H1 (cell line): ENCODE measurements at regions not wholly inside any gene's neighbourhood (a gene's known extent, or its start where the extent isn't known, plus 50 kb on each side); places are given as distances from the start of the nearest gene placed in this dataset.

Experiments
- CTCF ChIA-PET: fragments of 300-600 bp; sonication (Branson Sonifier 250); formaldehyde crosslinking; loops from one replicate; lab custom pipeline; 2021; ENCODE audit not compliant: partially characterized antibody; lab: Charles Lee
- POLR2A ChIA-PET: fragments of 300-600 bp; sonication (Branson Sonifier 250); formaldehyde crosslinking; loops from one replicate; lab custom pipeline; 2021; ENCODE audit warnings: inconsistent platforms; ENCODE audit not compliant: partially characterized antibody; lab: Charles Lee
- DNase-seq, 2 experiments: peaks; one replicate each; pipeline versions ENCODE4 v3.0.0 to v3.0.0-alpha.2; 2010 to 2022; ENCODE audit warnings: low spot score in 2 of 2, low read depth in 1 of 2, mixed read lengths in 1 of 2
- FAIRE-seq: peaks from 2 replicates; lab custom pipeline; 2011; peaks lifted over from hg19 to GRCh38; lab: Jason Lieb, UNC
- H2AFZ ChIP-seq: 2 replicates; pipeline ENCODE4 v1.8.1; 2012; ENCODE audit warnings: low read length, inconsistent platforms
- H2AK5ac ChIP-seq: 2 replicates; pipeline ENCODE4 v1.6.1; 2013; ENCODE audit warnings: low read depth, low read length
- H2BK120ac ChIP-seq: replicated peaks from 2 replicates; pipeline ENCODE3; 2013; ENCODE audit warnings: low read depth, low read length, inconsistent platforms
- H2BK12ac ChIP-seq: 2 replicates; pipeline ENCODE4 v1.6.1; 2013; ENCODE audit warnings: low read depth, low read length
- H2BK15ac ChIP-seq: 2 replicates; pipeline ENCODE4 v1.6.1; 2013; ENCODE audit warnings: low read length
- H2BK20ac ChIP-seq: 2 replicates; pipeline ENCODE4 v1.6.1; 2013; ENCODE audit warnings: low read length
- H2BK5ac ChIP-seq: 2 replicates; pipeline ENCODE4 v1.6.1; 2013; ENCODE audit warnings: low read depth, low read length
- H3K14ac ChIP-seq: 2 replicates; pipeline ENCODE4 v1.6.1; 2013; ENCODE audit warnings: inconsistent platforms; ENCODE audit not compliant: insufficient read length
- H3K18ac ChIP-seq: 2 replicates; pipeline ENCODE4 v1.6.1; 2013; ENCODE audit warnings: low read length; ENCODE audit errors: extremely low read depth
- H3K23ac ChIP-seq: 2 replicates; pipeline ENCODE4 v1.6.1; 2013; ENCODE audit warnings: inconsistent platforms; ENCODE audit not compliant: insufficient read length
- H3K23me2 ChIP-seq: 2 replicates; pipeline ENCODE4 v1.6.1; 2013; ENCODE audit warnings: low read depth, low read length
- H3K27ac ChIP-seq: 2 replicates; pipeline ENCODE4 v1.6.1; 2011; ENCODE audit warnings: low read depth, low read length, inconsistent platforms
- H3K27me3 ChIP-seq, 4 experiments: replicated peaks in 1 of 4; 1 replicate in 1 of 4; 2 replicates in 3 of 4; pipeline versions ENCODE4 v1.6.1 to v1.8.1; 2011 to 2013; ENCODE audit warnings: low read length in 3 of 4, mild to moderate bottlenecking in 3 of 4, inconsistent platforms in 2 of 4, mixed read lengths in 2 of 4, moderate library complexity in 1 of 4; ENCODE audit not compliant: control insufficient read depth in 3 of 4, insufficient read depth in 3 of 4; ENCODE audit errors: extremely low read depth in 1 of 4
- H3K36me3 ChIP-seq, 4 experiments: 2 replicates each; pipeline versions ENCODE4 v1.6.1 to v1.8.1; 2011 to 2013; ENCODE audit warnings: mild to moderate bottlenecking in 4 of 4, low read length in 3 of 4, moderate library complexity in 2 of 4, control low read depth in 1 of 4, inconsistent platforms in 1 of 4; ENCODE audit not compliant: insufficient read depth in 4 of 4, control insufficient read depth in 2 of 4
- H3K4ac ChIP-seq: replicated peaks from 2 replicates; pipeline ENCODE3; 2013; ENCODE audit warnings: low read length, low read depth, mixed read lengths, inconsistent platforms; ENCODE audit not compliant: insufficient read length
- H3K4me1 ChIP-seq, 4 experiments: replicated peaks in 1 of 4; 1 replicate in 1 of 4; 2 replicates in 3 of 4; pipeline versions ENCODE4 v1.6.1 to v1.8.1; 2011 to 2013; ENCODE audit warnings: low read length in 3 of 4, inconsistent platforms in 2 of 4, mixed read lengths in 1 of 4; ENCODE audit not compliant: insufficient read depth in 4 of 4, control insufficient read depth in 3 of 4
- H3K4me2 ChIP-seq, 2 experiments: 2 replicates each; pipeline versions ENCODE4 v1.6.1 to v1.8.1; 2011 to 2013; ENCODE audit warnings: low read depth in 2 of 2, low read length in 2 of 2, control low read depth in 1 of 2, inconsistent platforms in 1 of 2, mild to moderate bottlenecking in 1 of 2; ENCODE audit not compliant: insufficient read depth in 1 of 2
- H3K4me3 ChIP-seq, 4 experiments: fragments of 200-600, 300-600 bp in 1 of 4; sonication (generic), shearing (Covaris generic), sonication (Bioruptor Twin) in 1 of 4; 2 replicates each; pipeline versions ENCODE4 v1.5.1 to v1.8.1; 2011 to 2016; ENCODE audit warnings: low read length in 4 of 4, low read depth in 3 of 4, control low read depth in 2 of 4, inconsistent platforms in 2 of 4, mild to moderate bottlenecking in 2 of 4, mixed read lengths in 1 of 4, moderate library complexity in 1 of 4; ENCODE audit not compliant: insufficient read depth in 2 of 4; ENCODE audit errors: extremely low read depth in 1 of 4
- H3K56ac ChIP-seq: replicated peaks from 2 replicates; pipeline ENCODE3; 2013; ENCODE audit warnings: low read depth, mild to moderate bottlenecking, mixed read lengths, low read length, inconsistent platforms; ENCODE audit not compliant: insufficient read length
- H3K79me1 ChIP-seq: 2 replicates; pipeline ENCODE4 v1.6.1; 2013; ENCODE audit warnings: low read depth, low read length, control low read depth
- H3K79me2 ChIP-seq, 2 experiments: 2 replicates each; pipeline versions ENCODE4 v1.6.1 to v1.8.1; 2012 to 2013; ENCODE audit warnings: low read length in 2 of 2, mild to moderate bottlenecking in 2 of 2, inconsistent platforms in 1 of 2; ENCODE audit not compliant: insufficient read depth in 2 of 2, control insufficient read depth in 1 of 2
- H3K9ac ChIP-seq, 4 experiments: replicated peaks in 1 of 4; 1 replicate in 1 of 4; 2 replicates in 3 of 4; pipeline versions ENCODE4 v1.6.1 to v1.8.1; 2011 to 2013; ENCODE audit warnings: low read depth in 3 of 4, low read length in 3 of 4, control low read depth in 2 of 4, mild to moderate bottlenecking in 2 of 4, moderate library complexity in 2 of 4, inconsistent platforms in 1 of 4; ENCODE audit errors: extremely low read depth in 1 of 4
- H3K9me3 ChIP-seq, 2 experiments: 2 replicates each; pipeline versions ENCODE4 v1.6.1 to v1.8.1; 2012 to 2013; ENCODE audit warnings: mild to moderate bottlenecking in 2 of 2, moderate library complexity in 2 of 2, control low read depth in 1 of 2, inconsistent platforms in 1 of 2, low read depth in 1 of 2, low read length in 1 of 2, mixed read lengths in 1 of 2; ENCODE audit not compliant: insufficient read depth in 2 of 2
- H4K20me1 ChIP-seq, 2 experiments: replicated peaks in 1 of 2; 2 replicates each; pipeline versions ENCODE3 to v1.8.1; 2011 to 2013; ENCODE audit warnings: inconsistent platforms in 2 of 2, low read length in 2 of 2, mild to moderate bottlenecking in 1 of 2; ENCODE audit not compliant: insufficient read depth in 2 of 2, control insufficient read depth in 1 of 2
- H4K5ac ChIP-seq: 2 replicates; pipeline ENCODE4 v1.6.1; 2013; ENCODE audit warnings: low read length, low read depth, mixed read lengths, inconsistent platforms; ENCODE audit not compliant: insufficient read length
- H4K8ac ChIP-seq: 2 replicates; pipeline ENCODE4 v1.8.0; 2013; ENCODE audit warnings: mild to moderate bottlenecking, moderate library complexity, low read length, inconsistent platforms; ENCODE audit not compliant: insufficient read depth; ENCODE audit errors: extremely low read depth
- H4K91ac ChIP-seq: replicated peaks from 2 replicates; pipeline ENCODE3; 2013; ENCODE audit warnings: low read length, mixed read lengths, inconsistent platforms; ENCODE audit not compliant: insufficient read length
- CBX5 ChIP-seq: fragments of 300-800, 300-1000 bp; sonication (generic); IDR thresholded peaks from 2 replicates; pipeline ENCODE4 v1.7.1; 2016; ENCODE audit warnings: antibody characterized with exemption, low read length, low read depth
- FOSL1 ChIP-seq: IDR thresholded peaks from 2 replicates; pipeline ENCODE4 v1.6.1; 2011; ENCODE audit warnings: mild to moderate bottlenecking, low read depth, low read length, moderate library complexity; ENCODE audit not compliant: insufficient read depth
- GTF2F1 ChIP-seq: IDR thresholded peaks from 2 replicates; pipeline ENCODE4 v1.6.1; 2012; ENCODE audit warnings: low read depth, low read length, improper control_type of control experiment, borderline replicate concordance
- KDM4A ChIP-seq: IDR thresholded peaks from one replicate; pipeline ENCODE4 v1.7.1; 2012; ENCODE audit warnings: low read depth, mild to moderate bottlenecking, moderate library complexity, low read length, inconsistent platforms; ENCODE audit not compliant: severe bottlenecking
- PHF8 ChIP-seq: fragments of 200-600 bp; sonication (generic); conservative IDR thresholded peaks from 2 replicates; pipeline ENCODE4 v1.7.1; 2012; ENCODE audit warnings: low read depth, mild to moderate bottlenecking, inconsistent platforms, low read length, moderate library complexity
- RAD21 ChIP-seq, 2 experiments: IDR thresholded peaks in 1 of 2; conservative IDR thresholded peaks in 1 of 2; 2 replicates each; pipeline ENCODE4 v1.6.1; 2011; ENCODE audit warnings: low read depth in 2 of 2, low read length in 2 of 2, improper control_type of control experiment in 1 of 2, inconsistent platforms in 1 of 2, mild to moderate bottlenecking in 1 of 2, moderate library complexity in 1 of 2
- RBBP5 ChIP-seq: IDR thresholded peaks from 2 replicates; pipeline ENCODE4 v1.7.1; 2012; ENCODE audit warnings: low read depth, mild to moderate bottlenecking, inconsistent platforms, low read length, moderate library complexity, borderline replicate concordance
- RFX5 ChIP-seq: IDR thresholded peaks from 2 replicates; pipeline ENCODE4 v1.6.1; 2011; ENCODE audit warnings: low read depth, low read length, improper control_type of control experiment, borderline replicate concordance
- RXRA ChIP-seq: IDR thresholded peaks from 2 replicates; pipeline ENCODE4 v1.6.1; 2011; ENCODE audit warnings: low read depth, mild to moderate bottlenecking, low read length, moderate library complexity; ENCODE audit not compliant: insufficient read depth
- SIX5 ChIP-seq: IDR thresholded peaks from 2 replicates; pipeline ENCODE4 v1.6.1; 2011; ENCODE audit warnings: mild to moderate bottlenecking, low read depth, low read length
- SP4 ChIP-seq: IDR thresholded peaks from 2 replicates; pipeline ENCODE4 v1.6.1; 2012; ENCODE audit warnings: low read length, inconsistent platforms
- SRF ChIP-seq: IDR thresholded peaks from 2 replicates; pipeline ENCODE4 v1.6.1; 2011; ENCODE audit warnings: mild to moderate bottlenecking, low read depth, low read length, moderate library complexity
- TAF1 ChIP-seq: IDR thresholded peaks from 2 replicates; pipeline ENCODE4 v1.6.1; 2011; ENCODE audit warnings: mild to moderate bottlenecking, low read depth, low read length

DNA sequence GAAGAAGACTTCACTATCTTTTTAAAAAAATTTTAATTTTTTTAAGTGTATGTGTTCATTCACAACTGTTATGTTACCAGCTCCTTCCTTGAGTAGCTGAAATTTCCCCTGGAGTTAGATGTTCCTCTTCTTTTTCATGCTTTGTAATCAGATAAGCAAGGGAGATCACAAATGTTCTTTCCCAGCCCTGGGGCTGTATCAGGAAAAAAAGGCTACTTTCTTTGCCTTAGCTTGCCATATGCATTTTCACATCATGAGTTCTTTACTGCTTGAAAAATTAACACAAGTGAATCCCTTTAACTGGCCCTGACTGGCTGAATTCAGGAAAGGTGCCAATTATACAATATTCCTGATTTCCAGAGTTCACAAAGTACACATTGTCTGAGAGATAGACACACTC is 353.2 kb upstream of the ATP11B start:
- Histone ChIP-seq H3K79me2 (no peaks in the 10 kb centered on the region), H3K9me3 (no peaks in the 10 kb centered on the region), H4K8ac (no peak overlapping the region), H2BK15ac (no peak overlapping the region), H3K4me3 (no peak overlapping the region), H3K36me3 (no peaks in the 10 kb centered on the region), H2AK5ac (no peak overlapping the region), H3K56ac (no peak overlapping the region), H3K4me2 (no peak overlapping the region), H2BK20ac (no peak overlapping the region), H4K20me1 (no peaks in the 10 kb centered on the region), H3K79me1 (no peaks in the 10 kb centered on the region), H3K4me1 (no peaks in the 10 kb centered on the region), H2BK120ac (no peak overlapping the region), H2BK12ac (no peak overlapping the region), H3K18ac (no peak overlapping the region), H3K23ac (no peak overlapping the region), H2AFZ (no peak overlapping the region), H3K9ac (no peak overlapping the region), H4K5ac (no peak overlapping the region), H4K91ac (no peak overlapping the region), H3K27ac (no peak overlapping the region), H3K23me2 (no peaks in the 10 kb centered on the region), H2BK5ac (no peak overlapping the region), H3K4ac (no peak overlapping the region), H3K14ac (no peak overlapping the region), H3K27me3 (no peaks in the 10 kb centered on the region)
- no peak for DNase-seq
- no peak for FAIRE-seq
- CTCF ChIA-PET, result interaction anchor here (0.7 kb wide), 1 partner anchor 11 kb away, joined by 3 read pairs; no protein-coding TSS in a partner anchor
- POLR2A ChIA-PET, result no interaction called here
- TF ChIP-seq GTF2F1, result no peak
- TF ChIP-seq FOSL1, result no peak
- TF ChIP-seq RFX5, result no peak
- TF ChIP-seq CBX5, result no peak
- no peak for TF ChIP-seq KDM4A
- TF ChIP-seq RXRA, result no peak
- no peak for TF ChIP-seq SRF
- no peak for TF ChIP-seq PHF8
- no peak for TF ChIP-seq RBBP5
- TF ChIP-seq TAF1, result no peak
- TF ChIP-seq SP4, result no peak
- no peak for TF ChIP-seq SIX5
- no peak for TF ChIP-seq RAD21 (IDR thresholded peaks at IDR 0.05 in 1 of 2, conservative IDR thresholded peaks at IDR 0.05 in 1 of 2; ENCODE audit: low read depth in 2 of 2, low read length in 2 of 2)
